C4-2B (cell line): ENCODE measurements at regions not wholly inside any gene's neighbourhood (a gene's known extent, or its start where the extent isn't known, plus 50 kb on each side); places are given as distances from the start of the nearest gene placed in this dataset.

Experiments used
- CTCF ChIP-seq: fragments of 450-650 bp; conservative IDR thresholded peaks from 2 replicates; pipeline ENCODE4 v1.5.1; 2017; ENCODE audit warnings: mild to moderate bottlenecking
- ZFX ChIP-seq: fragments of 450-650 bp; IDR thresholded peaks from 2 replicates; pipeline ENCODE4 v1.6.1; 2017

GRCh38 chr2:236682651-236683422, 113.2 kb downstream of the ACKR3 start:
- TF ChIP-seq CTCF, result no peak
- no peak for TF ChIP-seq ZFX
